ENCODE measurements at regions not wholly inside any gene's neighbourhood (a gene's known extent, or its start where the extent isn't known, plus 50 kb on each side); places are given as distances from the start of the nearest gene placed in this dataset.
"Not testable (repeated sequence)": the region's sequence is repeated elsewhere in the genome, so short reads cannot be mapped to it uniquely, and the experiment has no call there.

GRCh38 chr1:38186566-38186965 lies 140.0 kb upstream of the POU3F1 start:
- no peak for DNase-seq (ENCODE audit: low read depth, low spot score)

DNA sequence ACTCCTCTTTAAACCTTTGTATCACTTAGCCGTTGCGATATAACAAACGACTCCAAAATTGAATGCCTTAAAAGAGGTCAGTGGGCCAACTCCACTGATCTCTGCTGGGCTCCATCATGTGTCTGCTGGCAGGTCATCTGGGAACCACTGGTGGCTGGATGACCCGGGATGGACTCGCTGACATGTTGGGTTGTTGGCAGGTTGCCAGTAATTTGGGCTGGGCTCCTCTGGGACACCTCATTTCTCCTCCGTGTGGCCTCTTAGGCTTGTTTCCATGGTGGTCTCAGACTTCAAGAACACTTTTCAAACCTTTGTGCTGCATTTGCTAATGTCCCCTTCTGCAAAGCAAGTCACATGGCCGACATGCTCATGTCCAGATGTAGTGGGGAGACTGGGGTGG lies 139.3 kb upstream of the POU3F1 start:
- no peak for DNase-seq (ENCODE audit: low read depth, low spot score)

DNA sequence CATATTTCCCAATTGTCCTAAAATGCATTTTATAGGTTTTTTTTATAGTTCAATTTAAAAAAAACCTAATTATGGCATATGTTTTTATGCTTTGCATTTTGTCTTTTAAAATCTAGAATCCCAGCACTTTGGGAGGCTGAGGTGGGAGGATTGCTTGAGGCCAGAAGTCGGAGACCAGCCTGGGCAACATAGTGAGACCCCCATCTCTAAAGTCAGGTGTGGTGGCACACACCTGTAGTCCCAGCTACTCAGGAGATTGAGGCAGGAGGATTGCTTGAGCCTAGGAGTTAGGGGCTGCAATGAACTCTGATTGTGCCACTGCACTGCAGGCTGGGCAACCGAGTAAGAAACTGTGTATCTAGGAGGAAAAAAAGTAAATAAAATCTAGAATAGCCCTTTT lies 137.2 kb upstream of the POU3F1 start:
- no peak for DNase-seq (ENCODE audit: low read depth, low spot score)

- no peak for DNase-seq (ENCODE audit: low read depth, low spot score)
These were observed 136.5 kb upstream of the POU3F1 start for GRCh38 chr1:38183096-38183495.

DNA sequence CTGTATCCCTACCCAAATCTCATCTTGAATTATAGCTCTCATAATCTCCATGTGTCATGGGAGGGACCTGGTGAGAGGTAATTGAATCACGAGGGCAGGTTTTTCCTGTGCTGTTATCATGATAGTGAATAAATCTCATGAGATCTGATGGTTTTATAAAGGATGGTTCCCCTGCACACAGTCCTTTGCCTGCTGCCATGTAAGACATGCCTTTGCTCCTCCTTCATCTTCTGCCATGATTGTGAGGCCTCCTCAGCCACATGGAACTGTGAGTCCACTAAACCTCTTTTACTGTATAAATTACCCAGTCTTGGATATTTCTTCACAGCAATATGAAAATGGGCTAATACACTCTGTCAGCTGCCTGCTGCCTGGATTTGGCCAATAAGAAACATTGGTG lies 133.8 kb upstream of the POU3F1 start:
- DNase-seq (ENCODE audit: low read depth, low spot score): not testable (repeated sequence)

GRCh38 chr1:38179483-38179882 lies 132.9 kb upstream of the POU3F1 start:
- DNase-seq (ENCODE audit: low read depth, low spot score): no peak

DNA sequence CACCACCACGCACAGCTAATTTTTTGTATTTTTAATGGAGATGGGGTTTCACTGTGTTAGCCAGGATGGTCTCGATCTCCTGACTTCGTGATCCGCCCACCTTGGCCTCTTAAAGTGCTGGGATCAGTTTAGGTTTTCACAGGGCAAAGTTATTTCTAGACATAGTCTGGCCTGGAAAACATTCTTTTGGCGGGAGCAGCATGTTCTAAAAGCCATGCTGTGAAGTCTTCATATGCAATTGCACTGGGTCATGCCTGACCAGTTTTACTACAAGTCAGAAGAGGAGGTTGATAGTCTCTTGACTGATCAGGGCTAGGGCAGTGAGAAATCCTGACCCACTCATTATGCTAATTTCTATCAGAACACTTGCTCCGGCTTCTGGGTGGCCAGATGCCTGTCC lies 131.6 kb upstream of the POU3F1 start:
- DNase-seq (ENCODE audit: low read depth, low spot score): no peak

- no peak for DNase-seq (ENCODE audit: low read depth, low spot score)
These were observed 128.5 kb upstream of the POU3F1 start for GRCh38 chr1:38175121-38175520.

DNA sequence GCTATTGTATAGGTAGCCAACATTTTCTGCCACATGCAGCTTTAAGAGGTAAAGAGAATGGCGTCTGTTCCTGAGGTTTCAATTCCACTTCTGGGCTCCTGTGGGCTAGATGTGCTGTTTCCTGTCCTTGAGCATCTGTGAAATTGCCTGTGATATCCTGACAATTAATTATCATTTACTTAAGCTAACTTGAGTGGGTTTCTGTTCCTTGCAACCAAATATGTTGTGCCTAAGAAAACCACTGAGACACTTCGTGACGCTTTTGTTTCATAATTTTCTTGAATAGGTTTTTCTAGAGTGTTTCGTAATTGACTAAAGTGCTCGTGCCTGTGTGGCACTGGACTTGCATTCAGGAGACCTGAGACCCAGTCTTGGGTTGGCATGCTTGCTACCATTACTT lies 127.3 kb upstream of the POU3F1 start:
- DNase-seq (ENCODE audit: low read depth, low spot score): no peak

DNA sequence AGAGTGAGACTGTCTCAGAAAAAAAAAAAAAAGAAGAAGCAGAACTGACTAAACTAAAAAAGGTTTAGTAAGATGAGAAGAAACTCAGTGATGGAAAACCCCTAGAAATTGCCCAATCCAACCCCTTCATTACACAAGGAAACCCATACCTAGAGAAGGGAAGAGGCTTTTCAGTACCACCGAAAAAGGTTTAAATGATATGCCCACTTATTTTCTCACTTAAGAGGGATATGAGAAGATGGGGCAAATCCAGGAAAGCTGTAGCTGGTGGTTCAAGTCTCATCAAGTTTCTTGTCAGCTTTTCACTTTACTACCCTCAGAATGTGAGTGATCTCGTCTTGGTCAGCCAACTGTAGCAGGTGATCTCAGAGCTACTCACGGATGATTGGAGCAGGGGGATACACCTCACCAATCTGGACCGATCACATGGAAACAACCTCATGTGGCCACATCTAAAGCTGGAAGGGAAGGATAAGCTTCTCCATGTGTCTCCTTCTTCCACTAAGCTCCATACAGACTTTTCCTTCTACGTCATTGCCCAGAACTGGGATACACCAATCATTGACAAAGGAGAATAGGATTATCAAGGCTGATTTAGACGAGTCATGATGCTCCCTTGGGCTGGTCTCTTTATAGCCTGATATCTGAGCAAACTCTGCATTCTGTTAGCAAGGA lies 126.7 kb upstream of the POU3F1 start:
- DNase-seq (ENCODE audit: low read depth, low spot score): no peak

- no peak for DNase-seq (ENCODE audit: low read depth, low spot score)
These were observed 122.5 kb upstream of the POU3F1 start for GRCh38 chr1:38169121-38169520.

GRCh38 chr1:38168365-38168764 lies 121.8 kb upstream of the POU3F1 start:
- no peak for DNase-seq (ENCODE audit: low read depth, low spot score)

GRCh38 chr1:38166461-38166860 lies 119.9 kb upstream of the POU3F1 start:
- DNase-seq (ENCODE audit: low read depth, low spot score): no peak

GRCh38 chr1:38153778-38154470 lies 107.3 kb upstream of the POU3F1 start:
- no peak for DNase-seq (ENCODE audit: low read depth, low spot score)

GRCh38 chr1:38153066-38153777 lies 106.6 kb upstream of the POU3F1 start:
- DNase-seq (ENCODE audit: low read depth, low spot score): no peak

GRCh38 chr1:38152351-38153065 lies 105.9 kb upstream of the POU3F1 start:
- no peak for DNase-seq (ENCODE audit: low read depth, low spot score)

DNA sequence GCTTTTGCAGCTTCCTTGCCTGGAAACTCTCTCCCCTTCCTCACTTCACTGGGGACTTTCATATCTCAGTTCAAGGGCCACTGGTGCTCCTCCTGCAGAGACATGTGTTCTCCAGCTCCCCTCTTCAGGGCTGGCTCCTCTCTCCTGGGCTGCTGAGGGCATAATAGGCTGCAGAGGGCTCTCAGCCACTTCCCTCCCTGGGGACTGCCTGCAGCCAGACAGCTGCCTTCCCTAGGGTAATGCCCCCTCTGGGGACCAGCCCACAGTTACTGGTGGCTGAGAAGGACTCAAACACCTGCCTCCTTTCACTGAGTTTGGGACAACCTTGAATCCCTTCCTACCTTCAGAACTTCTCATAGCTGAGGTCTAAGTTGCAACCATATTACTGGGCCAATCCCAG lies 104.8 kb upstream of the POU3F1 start:
- DNase-seq (ENCODE audit: low read depth, low spot score): no peak

DNA sequence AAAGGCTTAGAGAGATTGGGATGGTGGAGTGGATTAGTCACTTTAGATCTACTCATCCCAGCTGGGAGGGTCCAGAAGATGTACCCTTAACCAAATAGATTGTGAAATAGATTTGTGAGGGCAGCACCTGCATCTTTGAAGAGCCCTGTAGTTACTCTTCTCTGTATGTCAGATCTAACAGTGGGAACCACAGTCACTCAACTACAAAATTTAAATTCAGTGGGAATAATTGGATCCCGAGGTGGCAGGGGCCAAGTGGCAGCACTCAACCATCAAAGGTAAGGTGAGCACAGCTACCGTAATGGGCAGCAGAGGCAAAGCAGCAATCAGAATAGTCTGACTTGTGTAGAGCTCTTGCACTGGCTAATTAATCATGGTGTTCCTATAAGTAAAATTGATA lies 99.5 kb upstream of the POU3F1 start:
- not testable (repeated sequence) for DNase-seq (ENCODE audit: low read depth, low spot score)

DNA sequence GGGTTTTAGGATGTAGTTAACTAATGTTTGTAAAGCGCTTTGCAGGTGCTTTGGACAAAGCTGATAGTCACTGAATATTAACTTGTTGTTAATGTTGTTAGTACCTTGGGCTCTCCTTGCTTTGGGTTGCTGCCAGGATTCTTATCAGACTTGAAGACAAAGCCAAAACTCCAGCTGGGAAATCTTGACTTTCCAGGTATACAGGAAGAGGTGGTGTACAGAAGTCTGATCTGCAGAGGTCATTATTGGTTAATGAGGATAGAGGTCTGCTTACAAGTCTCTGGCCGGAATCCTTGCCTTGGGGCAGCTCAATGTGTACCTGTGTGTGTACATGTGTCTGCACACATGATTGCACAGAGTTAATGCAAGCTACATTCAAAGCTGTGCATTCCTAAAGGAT lies 96.0 kb upstream of the POU3F1 start:
- DNase-seq (ENCODE audit: low read depth, low spot score): no peak

DNA sequence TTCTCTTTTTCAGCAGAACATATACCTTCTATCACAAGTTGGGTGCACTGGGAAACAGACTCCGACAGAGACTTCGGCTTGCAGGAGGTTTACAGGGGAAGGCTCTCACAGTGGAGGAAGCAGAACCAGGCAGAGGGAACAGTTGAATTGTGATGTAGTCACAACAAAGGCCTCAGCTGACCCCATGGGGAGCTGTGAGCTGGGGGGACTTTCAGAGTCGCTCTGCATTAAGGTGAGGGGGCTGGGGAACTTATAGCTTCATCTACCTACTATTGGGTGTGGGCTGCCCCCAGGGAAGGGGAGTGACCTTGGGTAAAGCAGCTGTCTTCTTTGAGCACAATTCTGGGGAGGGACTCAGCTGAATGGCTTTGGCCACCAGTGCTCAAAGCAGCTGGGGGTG lies 94.9 kb upstream of the POU3F1 start:
- no peak for DNase-seq (ENCODE audit: low read depth, low spot score)

DNA sequence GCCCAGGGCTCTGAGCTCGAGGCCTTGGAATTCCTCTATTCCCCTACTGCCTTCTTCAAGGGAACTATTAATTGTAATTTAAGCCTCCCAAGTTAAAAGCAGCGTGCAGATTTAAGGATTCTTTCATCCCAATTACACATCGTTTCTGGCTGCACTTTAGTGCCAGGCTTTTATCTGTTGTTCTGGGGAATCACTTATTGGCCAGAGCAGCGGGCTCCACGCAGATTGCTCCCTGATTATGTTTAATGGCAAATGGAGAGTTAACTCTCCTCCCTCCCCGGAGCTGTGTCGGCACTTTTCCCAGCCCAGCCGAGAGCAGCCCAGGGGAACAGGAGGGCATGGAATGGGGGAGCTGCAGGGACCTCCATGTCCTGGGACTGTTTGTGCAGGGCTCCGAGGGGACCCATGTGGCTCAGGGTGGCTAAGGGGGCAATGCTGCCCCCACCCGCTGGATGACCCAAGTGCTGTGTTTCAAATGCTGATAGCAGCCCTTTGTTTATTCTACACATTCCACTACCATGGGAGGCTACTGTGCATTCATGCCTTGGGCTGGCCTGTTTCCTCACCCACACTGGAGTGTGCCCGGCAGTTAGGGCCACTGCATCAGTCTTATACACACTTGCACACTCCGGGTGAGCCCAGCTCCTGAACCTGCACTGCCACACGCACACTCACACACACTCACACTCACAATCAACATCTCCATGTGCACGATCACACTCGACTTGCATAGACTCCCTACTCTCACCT lies 93.3 kb upstream of the POU3F1 start:
- no peak for DNase-seq (ENCODE audit: low read depth, low spot score)

Measured in activated CD4-positive, CD25-positive, alpha-beta regulatory T cell treated with anti-CD3 and anti-CD28 coated beads, Interleukin-2, amount 50 U/mL, for 16 hours (primary cell).